ENCODE measurements at regions not wholly inside any gene's neighbourhood (a gene's known extent, or its start where the extent isn't known, plus 50 kb on each side); places are given as distances from the start of the nearest gene placed in this dataset.

- Histone ChIP-seq H3K79me2 (ENCODE audit: low read length) (no peaks in the 10 kb centered on the region), H3K9me2 (replicated peaks; ENCODE audit: low read length) (no peaks in the 10 kb centered on the region), H3K36me3 (ENCODE audit: low read depth, low read length) (no peaks in the 10 kb centered on the region), H3K4me2 (ENCODE audit: low read length) (no peak overlapping the region), H3F3A (ENCODE audit: low read length, unreplicated experiment) (no peaks in the 10 kb centered on the region), H3K27me3 (ENCODE audit: low read length) (no peaks in the 10 kb centered on the region), H4K20me1 (ENCODE audit: low read length) (no peaks in the 10 kb centered on the region), H3K27ac (ENCODE audit: low read length) (no peak overlapping the region), H3K4me3 (ENCODE audit: low read length) (no peak overlapping the region), H3K9ac (ENCODE audit: low read length) (no peak overlapping the region), H3K9me3 (ENCODE audit: low read length) (no peaks in the 10 kb centered on the region), H3K4me1 (ENCODE audit: insufficient read depth, low read length) (peaks cover 5% of the 10 kb centered on the region), H2AFZ (ENCODE audit: low read length) (no peak overlapping the region)
- TF ChIP-seq CTCF (conservative IDR thresholded peaks at IDR 0.05; ENCODE audit: low read depth, low read length): no peak
- TF ChIP-seq EZH2phosphoT487 (IDR thresholded peaks at IDR 0.05; ENCODE audit: borderline replicate concordance, low read length): no peak
- no peak for TF ChIP-seq EZH2 (IDR thresholded peaks at IDR 0.05; ENCODE audit: low read length, unreplicated experiment)
- BruUV-seq (replicated peaks): no TSS peak
- intact Hi-C loops (cut with micrococcal nuclease): no loop called here
- ChIA-PET POLR2A (ENCODE audit: unreplicated experiment) (no interaction called here), CTCF (no interaction called here)
- no peak for DNase-seq
- ATAC-seq: no peak
Observed at GRCh38 chr6:126117251-126117650, 130.9 kb downstream of the TRMT11 start.

DNA sequence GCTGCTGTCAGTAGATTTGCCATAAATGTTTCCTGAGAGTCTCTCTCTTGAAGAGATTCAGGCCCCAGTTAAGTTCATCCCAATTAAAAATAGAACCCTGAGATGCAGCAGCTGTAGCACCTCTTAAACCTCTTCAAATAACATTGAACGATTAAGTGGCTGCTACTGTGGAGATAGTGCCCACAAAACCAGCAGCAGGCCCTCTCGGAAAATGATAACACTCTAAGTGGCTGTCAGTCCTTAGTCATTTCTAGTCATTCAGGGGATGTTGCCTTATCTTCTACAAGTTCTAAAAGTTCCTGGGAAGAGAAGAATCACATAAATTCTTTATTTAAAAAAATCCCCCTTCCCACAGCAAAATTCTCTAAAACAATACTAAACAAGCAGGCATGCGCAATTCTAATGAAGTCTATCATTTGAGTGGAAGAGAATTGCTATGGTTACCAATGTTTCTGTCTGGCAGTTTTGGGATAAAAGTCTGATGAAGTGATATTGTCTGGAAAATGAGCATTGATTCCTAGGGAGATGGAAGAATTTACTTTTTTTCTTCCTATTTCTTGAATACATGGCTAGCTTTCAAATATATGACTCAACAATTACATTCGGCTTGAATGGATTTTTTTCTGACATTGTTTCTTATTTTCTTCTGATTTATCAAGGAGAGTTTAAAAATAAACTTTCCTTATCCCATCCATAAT lies 131.9 kb downstream of the TRMT11 start:
- Histone ChIP-seq H2AFZ (ENCODE audit: low read length) (no peak overlapping the region), H3K27me3 (ENCODE audit: low read length) (no peaks in the 10 kb centered on the region), H3F3A (ENCODE audit: low read length, unreplicated experiment) (no peaks in the 10 kb centered on the region), H3K9me3 (ENCODE audit: low read length) (no peaks in the 10 kb centered on the region), H4K20me1 (ENCODE audit: low read length) (no peaks in the 10 kb centered on the region), H3K27ac (ENCODE audit: low read length) (no peak overlapping the region), H3K4me3 (ENCODE audit: low read length) (no peak overlapping the region), H3K36me3 (ENCODE audit: low read depth, low read length) (no peaks in the 10 kb centered on the region), H3K4me1 (ENCODE audit: insufficient read depth, low read length) (no peaks in the 10 kb centered on the region), H3K9ac (ENCODE audit: low read length) (no peak overlapping the region), H3K4me2 (ENCODE audit: low read length) (no peak overlapping the region), H3K9me2 (replicated peaks; ENCODE audit: low read length) (no peaks in the 10 kb centered on the region), H3K79me2 (ENCODE audit: low read length) (no peaks in the 10 kb centered on the region)
- intact Hi-C loops (cut with micrococcal nuclease): no loop called here
- CTCF ChIA-PET: no interaction called here
- POLR2A ChIA-PET (ENCODE audit: unreplicated experiment): no interaction called here
- TF ChIP-seq EZH2 (IDR thresholded peaks at IDR 0.05; ENCODE audit: low read length, unreplicated experiment) (no peak), EZH2phosphoT487 (IDR thresholded peaks at IDR 0.05; ENCODE audit: borderline replicate concordance, low read length) (no peak), CTCF (conservative IDR thresholded peaks at IDR 0.05; ENCODE audit: low read depth, low read length) (no peak)
- no TSS peak for BruUV-seq (replicated peaks)
- DNase-seq (no peak), ATAC-seq (no peak)

- H3F3A ChIP-seq (ENCODE audit: low read length, unreplicated experiment): no peaks in the 10 kb centered on the region
- no peaks in the 10 kb centered on the region for H3K79me2 ChIP-seq (ENCODE audit: low read length)
- DNase-seq (peak; percentile 24), ATAC-seq (no peak)
- no peaks in the 10 kb centered on the region for H4K20me1 ChIP-seq (ENCODE audit: low read length)
- BruUV-seq (replicated peaks): no TSS peak
- no peak overlapping the region for H3K4me3 ChIP-seq (ENCODE audit: low read length)
- H3K9me2 ChIP-seq (replicated peaks; ENCODE audit: low read length): no peaks in the 10 kb centered on the region
- intact Hi-C loops (cut with micrococcal nuclease): no loop called here
- H3K4me1 ChIP-seq (ENCODE audit: insufficient read depth, low read length): no peaks in the 10 kb centered on the region
- no peak overlapping the region for H3K27ac ChIP-seq (ENCODE audit: low read length)
- POLR2A ChIA-PET (ENCODE audit: unreplicated experiment): no interaction called here
- no peaks in the 10 kb centered on the region for H3K9me3 ChIP-seq (ENCODE audit: low read length)
- no peak overlapping the region for H2AFZ ChIP-seq (ENCODE audit: low read length)
- no peak for TF ChIP-seq CTCF (conservative IDR thresholded peaks at IDR 0.05; ENCODE audit: low read depth, low read length)
- H3K36me3 ChIP-seq (ENCODE audit: low read depth, low read length): no peaks in the 10 kb centered on the region
- CTCF ChIA-PET: no interaction called here
- H3K9ac ChIP-seq (ENCODE audit: low read length): no peak overlapping the region
- no peaks in the 10 kb centered on the region for H3K27me3 ChIP-seq (ENCODE audit: low read length)
- no peak overlapping the region for H3K4me2 ChIP-seq (ENCODE audit: low read length)
Observed at GRCh38 chr6:126118936-126119335, 132.6 kb downstream of the TRMT11 start.
